HT-29 (cell line): ENCODE measurements at regions not wholly inside any gene's neighbourhood (a gene's known extent, or its start where the extent isn't known, plus 50 kb on each side); places are given as distances from the start of the nearest gene placed in this dataset.
"Not testable (repeated sequence)": the region's sequence is repeated elsewhere in the genome, so short reads cannot be mapped to it uniquely, and the experiment has no call there.

ENCODE experiments used
- DNase-seq: peaks from one replicate; pipeline ENCODE4 v3.0.0-alpha.2; 2015; ENCODE audit warnings: low spot score

- DNase-seq: no peak
These were observed 70.0 kb downstream of the LMO4 start for GRCh38 chr1:87398641-87399040.

- DNase-seq: no peak
These were observed 70.6 kb downstream of the LMO4 start for GRCh38 chr1:87399264-87399663.

- DNase-seq: no peak
These were observed 71.0 kb downstream of the LMO4 start for GRCh38 chr1:87399701-87400100.

- no peak for DNase-seq
These were observed 72.1 kb downstream of the LMO4 start for GRCh38 chr1:87400813-87401212.

- DNase-seq: no peak
These were observed 73.7 kb downstream of the LMO4 start for GRCh38 chr1:87402241-87403002.

- DNase-seq: no peak
These were observed 74.6 kb downstream of the LMO4 start for GRCh38 chr1:87403061-87403820.

GRCh38 chr1:87404296-87404695 is 75.6 kb downstream of the LMO4 start:
- no peak for DNase-seq

- DNase-seq: no peak
These were observed 80.1 kb downstream of the LMO4 start for GRCh38 chr1:87408665-87409248.

GRCh38 chr1:87410776-87411480 is 82.2 kb downstream of the LMO4 start:
- no peak for DNase-seq

GRCh38 chr1:87413846-87414245 is 85.2 kb downstream of the LMO4 start:
- not testable (repeated sequence) for DNase-seq

- DNase-seq: no peak
These were observed 89.4 kb downstream of the LMO4 start for GRCh38 chr1:87418048-87418447.

- no peak for DNase-seq
These were observed 93.1 kb downstream of the LMO4 start for GRCh38 chr1:87421809-87422208.

GRCh38 chr1:87424541-87424940 is 95.9 kb downstream of the LMO4 start:
- DNase-seq: no peak

- no peak for DNase-seq
These were observed 98.0 kb downstream of the LMO4 start for GRCh38 chr1:87426463-87427249.

- DNase-seq: no peak
These were observed 99.7 kb downstream of the LMO4 start for GRCh38 chr1:87428367-87428766.

- DNase-seq: no peak
These were observed 100.2 kb downstream of the LMO4 start for GRCh38 chr1:87428883-87429282.

- DNase-seq: no peak
These were observed 104.0 kb downstream of the LMO4 start for GRCh38 chr1:87432685-87433084.

GRCh38 chr1:87433101-87433500 is 104.4 kb downstream of the LMO4 start:
- DNase-seq: not testable (repeated sequence)

GRCh38 chr1:87435484-87435883 is 106.8 kb downstream of the LMO4 start:
- no peak for DNase-seq

- not testable (repeated sequence) for DNase-seq
These were observed 107.4 kb downstream of the LMO4 start for GRCh38 chr1:87436115-87436514.

- DNase-seq: no peak
These were observed 107.9 kb downstream of the LMO4 start for GRCh38 chr1:87436534-87436933.
